GM18499 (cell line): ENCODE measurements at regions not wholly inside any gene's neighbourhood (a gene's known extent, or its start where the extent isn't known, plus 50 kb on each side); places are given as distances from the start of the nearest gene placed in this dataset.

Experiments
- ATAC-seq: cut with Tn5 transposase; IDR thresholded peaks from one replicate; pipeline ENCODE4 v1.9.1; 2021; ENCODE audit warnings: moderate number of reproducible peaks; ENCODE audit not compliant: insufficient read depth, unreplicated experiment

DNA sequence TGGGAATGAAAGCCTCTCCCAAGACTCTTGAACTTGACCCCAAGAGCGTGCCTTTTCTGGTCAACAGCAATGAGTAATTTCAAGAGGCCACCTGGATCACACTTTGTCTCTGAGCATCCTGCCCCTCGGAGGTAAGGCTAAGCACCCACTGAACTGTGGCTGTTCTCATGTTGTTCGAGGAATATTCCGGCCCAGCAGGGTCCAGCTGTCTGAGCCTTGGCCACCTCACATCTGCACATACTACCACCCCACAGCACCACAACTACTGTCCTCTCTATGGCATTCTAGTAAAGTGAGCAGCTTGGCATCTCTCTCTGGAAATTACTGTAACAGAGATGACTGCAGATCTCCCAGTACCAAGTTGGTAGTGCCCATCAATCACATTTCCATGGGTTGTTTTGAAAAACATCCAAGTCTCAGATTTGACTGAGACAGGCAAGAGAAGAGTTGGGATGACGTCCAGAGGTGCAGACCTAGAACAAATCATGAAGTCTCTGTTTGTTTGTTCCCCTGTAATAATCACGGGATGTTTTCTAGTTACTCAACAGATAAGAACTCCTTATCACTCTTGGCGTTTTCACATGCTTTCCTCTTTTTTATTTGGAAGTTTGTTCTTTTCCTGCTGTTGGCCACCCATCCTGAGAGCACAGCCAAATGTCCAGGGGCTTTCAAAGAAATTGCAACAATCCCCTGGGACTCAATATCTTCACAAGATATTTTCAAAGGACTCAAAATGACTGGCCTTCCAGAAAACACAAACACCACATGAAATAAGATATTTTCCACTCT is 336.0 kb upstream of the TNP1 start:
- no peak for ATAC-seq

DNA sequence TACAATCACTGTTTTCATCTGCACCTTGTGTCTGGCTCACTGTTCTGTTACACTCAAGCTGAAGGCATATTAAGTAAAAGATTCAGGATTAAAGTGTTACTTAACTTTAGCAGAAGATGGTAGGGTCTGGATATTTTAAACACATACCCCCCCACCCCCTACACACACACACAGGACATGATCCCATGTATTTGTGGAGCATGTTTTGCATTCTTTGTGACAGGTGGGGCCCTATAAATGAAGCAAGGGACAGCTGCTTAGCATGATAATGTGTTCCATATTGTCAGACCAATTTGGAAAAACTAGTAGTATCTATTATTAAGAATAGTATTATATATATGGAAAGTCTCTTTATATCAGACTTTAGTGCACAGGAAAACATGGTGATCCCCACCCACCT is 335.2 kb upstream of the TNP1 start:
- ATAC-seq, result no peak

DNA sequence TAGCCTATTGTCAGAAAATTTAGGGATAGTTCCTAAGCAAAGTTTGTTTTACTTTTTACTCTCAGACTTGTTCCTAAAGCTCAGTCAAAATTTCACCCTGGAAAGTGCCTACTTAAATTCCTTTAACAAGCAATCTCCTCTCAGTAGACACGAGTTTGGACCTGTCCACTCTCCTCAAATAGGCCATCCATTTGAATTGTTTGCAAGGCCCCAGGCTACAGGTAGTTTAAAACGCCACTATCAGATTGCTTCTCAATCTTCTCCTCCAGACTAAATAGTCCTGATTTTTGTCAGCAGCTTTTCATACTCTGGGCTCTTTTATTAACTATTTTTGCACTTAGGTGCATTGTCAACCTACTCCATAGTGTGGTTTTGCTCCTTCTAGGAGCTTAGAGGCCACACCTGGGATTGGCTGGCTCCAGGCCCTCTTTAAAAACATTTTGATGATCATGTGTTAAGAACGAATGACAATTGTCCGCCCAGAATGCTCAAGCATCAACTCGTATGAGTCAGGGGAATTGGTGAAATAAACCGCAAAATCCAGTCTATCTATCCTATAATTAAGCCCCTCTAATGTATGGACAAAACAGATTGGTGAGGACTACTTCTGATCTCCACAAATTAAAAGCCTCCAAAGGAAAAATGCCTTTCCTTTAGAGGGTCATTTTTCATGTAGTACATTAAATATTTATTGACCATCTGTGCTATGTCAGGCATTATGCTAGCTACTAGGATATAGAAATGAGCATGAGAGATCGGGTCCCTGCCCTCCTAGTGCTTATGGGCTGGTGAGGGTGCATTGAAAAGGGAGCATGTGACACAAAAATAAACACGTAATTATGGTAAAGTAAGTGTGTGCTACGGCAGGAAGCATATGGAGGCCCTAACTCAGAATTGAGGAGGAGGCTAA is 333.8 kb upstream of the TNP1 start:
- no peak for ATAC-seq

- no peak for ATAC-seq
Observed at GRCh38 chr2:217192366-217192765, 332.5 kb upstream of the TNP1 start.

- ATAC-seq, result no peak
Observed at GRCh38 chr2:217189747-217190146, 329.9 kb upstream of the TNP1 start.

DNA sequence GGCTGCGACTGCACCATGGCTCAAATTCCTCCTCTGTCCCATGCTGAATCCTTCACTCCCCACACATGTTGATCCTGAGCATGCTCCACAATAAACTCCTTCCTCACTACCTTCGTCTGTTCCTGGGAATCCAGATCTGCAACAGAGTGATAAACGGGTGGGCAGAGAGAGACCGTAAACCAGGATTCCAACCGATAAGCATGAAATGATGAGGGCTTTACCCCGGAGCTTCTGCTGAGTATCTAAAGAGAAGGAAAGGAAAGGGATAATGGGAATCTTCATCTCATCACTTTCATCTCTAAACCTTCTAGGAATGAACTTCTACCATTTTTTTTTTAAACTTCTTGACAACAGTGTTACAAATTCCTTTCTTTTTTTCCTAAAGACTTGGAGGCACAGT is 329.3 kb upstream of the TNP1 start:
- ATAC-seq, result no peak

- no peak for ATAC-seq
Observed at GRCh38 chr2:217186668-217187159, 326.9 kb upstream of the TNP1 start.

DNA sequence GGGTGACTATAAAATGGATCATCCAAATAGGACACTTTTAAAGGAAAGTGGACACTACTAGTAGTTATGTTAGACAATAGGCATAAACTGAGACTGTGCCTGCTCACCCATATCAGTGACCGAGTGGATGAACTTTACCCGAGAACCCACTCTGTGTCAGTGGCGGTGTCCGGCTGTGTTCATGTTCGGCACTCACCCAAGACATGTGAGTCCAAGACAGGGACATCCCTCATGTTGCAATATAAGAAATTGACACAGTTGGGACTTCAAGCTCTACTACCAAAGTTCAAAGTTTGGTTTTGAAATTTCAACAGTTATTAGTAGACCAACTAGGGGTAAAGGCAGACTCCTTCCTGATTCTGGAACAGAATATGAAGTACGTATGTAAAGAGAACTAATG is 326.3 kb upstream of the TNP1 start:
- ATAC-seq, result no peak

- ATAC-seq, result no peak
Observed at GRCh38 chr2:217185265-217185995, 325.6 kb upstream of the TNP1 start.

DNA sequence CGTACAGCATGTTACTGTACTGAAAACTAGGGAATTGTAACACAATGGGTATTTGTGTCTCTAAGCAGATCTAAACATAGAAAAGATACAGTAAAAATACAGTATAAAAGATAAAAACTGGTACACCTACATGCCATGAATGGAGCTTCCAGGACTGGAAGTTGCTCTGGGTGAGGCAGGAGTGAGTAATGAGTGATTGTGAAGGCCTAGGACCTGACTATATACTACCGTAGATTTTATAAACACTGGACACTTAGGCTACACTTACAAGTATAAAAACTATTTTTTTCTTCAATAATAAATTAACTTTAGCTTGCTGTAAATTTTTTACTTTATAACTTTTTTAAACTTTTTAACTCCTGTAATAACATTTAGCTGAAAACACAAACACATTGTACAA is 324.4 kb upstream of the TNP1 start:
- no peak for ATAC-seq

GRCh38 chr2:217183471-217183870 is 323.6 kb upstream of the TNP1 start:
- no peak for ATAC-seq

GRCh38 chr2:217182926-217183325 is 323.1 kb upstream of the TNP1 start:
- no peak for ATAC-seq

GRCh38 chr2:217181512-217181911 is 321.6 kb upstream of the TNP1 start:
- no peak for ATAC-seq

GRCh38 chr2:217179854-217180253 is 320.0 kb upstream of the TNP1 start:
- no peak for ATAC-seq

DNA sequence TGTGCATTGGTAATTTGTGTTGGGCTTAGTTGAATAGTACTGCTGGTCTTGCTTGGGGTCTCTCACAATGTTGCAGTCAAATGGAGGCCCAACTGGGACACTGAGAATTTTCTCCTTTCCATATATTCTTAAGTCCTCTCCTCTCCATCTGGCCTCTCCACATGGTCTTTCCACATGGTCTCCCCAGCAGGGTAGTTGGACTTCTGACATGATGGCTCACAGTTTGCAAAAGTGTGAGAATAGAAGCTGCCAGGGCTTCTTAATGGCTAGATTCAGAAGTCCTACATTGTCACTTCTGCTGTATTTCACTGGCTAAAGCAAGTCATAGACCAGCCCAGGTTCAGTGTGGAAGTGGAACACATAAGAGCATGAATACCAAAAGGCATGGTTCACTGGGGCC is 318.5 kb upstream of the TNP1 start:
- no peak for ATAC-seq

DNA sequence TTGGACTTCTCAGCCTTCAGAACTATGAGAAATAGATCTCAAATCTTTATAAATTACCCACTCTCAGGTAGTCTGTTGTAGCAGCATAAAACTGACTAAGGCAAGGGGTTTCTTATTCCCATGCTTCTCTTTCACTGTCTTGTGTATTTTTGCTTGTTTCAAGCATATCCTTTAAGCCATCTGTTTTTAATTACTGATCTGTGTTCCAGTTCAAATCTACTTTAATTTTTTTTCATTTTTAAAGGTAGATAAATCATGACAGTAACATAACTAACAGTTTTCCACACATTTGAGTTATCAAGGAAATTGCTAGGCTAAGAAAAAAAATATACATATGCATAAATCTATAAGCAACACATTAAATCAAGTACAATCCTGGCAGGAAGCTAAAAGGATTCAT is 317.9 kb upstream of the TNP1 start:
- ATAC-seq, result no peak

- no peak for ATAC-seq
Observed at GRCh38 chr2:217171874-217172273, 312.0 kb upstream of the TNP1 start.

- no peak for ATAC-seq
Observed at GRCh38 chr2:217168496-217168895, 308.6 kb upstream of the TNP1 start.

- ATAC-seq, result no peak
Observed at GRCh38 chr2:217167531-217167930, 307.7 kb upstream of the TNP1 start.

DNA sequence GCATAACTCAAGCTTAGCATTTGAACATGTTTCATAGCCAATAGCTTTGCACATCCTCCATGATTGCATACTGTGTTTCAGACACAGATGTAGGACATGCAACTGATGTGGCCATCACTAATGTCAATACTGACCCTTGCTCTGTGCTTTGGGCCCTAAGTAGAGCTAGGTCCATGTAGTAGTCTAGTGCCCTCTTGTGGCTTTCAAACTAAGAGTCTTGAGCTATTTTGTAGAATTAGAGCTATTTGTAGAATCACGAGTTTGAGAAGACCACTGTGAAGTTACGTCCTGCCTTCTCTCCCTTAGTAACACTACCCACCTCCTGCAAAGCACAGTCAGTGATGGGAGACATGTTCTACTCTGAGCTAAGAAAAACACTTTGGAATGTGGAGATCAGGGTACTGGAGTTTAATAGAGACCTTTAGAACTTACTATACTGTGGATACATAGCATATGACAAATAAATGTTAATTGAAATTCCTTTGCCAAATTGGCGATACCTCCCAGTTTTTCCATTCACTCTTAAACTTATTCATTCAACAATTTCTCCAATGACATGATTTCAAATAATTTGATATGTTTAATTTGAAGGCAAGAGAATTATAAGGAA is 306.5 kb upstream of the TNP1 start:
- ATAC-seq, result no peak
